Endothelial cell of umbilical vein (primary cell): ENCODE measurements at regions not wholly inside any gene's neighbourhood (a gene's known extent, or its start where the extent isn't known, plus 50 kb on each side); places are given as distances from the start of the nearest gene placed in this dataset.

Source experiments
- BruUV-seq: library from RNA; stranded (reverse); fragments of 400-500 nt; replicated peaks from 2 replicates; lab custom pipeline; 2021; lab: Mats Ljungman, UMichigan
- CTCF ChIA-PET: fragments of 300-600, 350-600 bp; sonication (Branson Sonifier 250); formaldehyde crosslinking; loops from one replicate; lab custom pipeline; 2021; ENCODE audit warnings: antibody characterized with exemption, inconsistent platforms; lab: Charles Lee
- POLR2A ChIA-PET: fragments of 300-600, 350-600 bp; sonication (Branson Sonifier 250); formaldehyde crosslinking; loops from one replicate; lab custom pipeline; 2021; ENCODE audit warnings: antibody characterized with exemption, inconsistent platforms; lab: Charles Lee
- DNase-seq: peaks from one replicate; pipeline ENCODE4 v3.0.0-alpha.2; 2011; ENCODE audit warnings: low read depth, low spot score
- FAIRE-seq: peaks from 2 replicates; lab custom pipeline; 2011; peaks lifted over from hg19 to GRCh38; lab: Jason Lieb, UNC
- H2AFZ ChIP-seq: 2 replicates; pipeline ENCODE4 v1.6.0; 2012; ENCODE audit warnings: low read depth, low read length, control low read depth, inconsistent platforms
- H3K27ac ChIP-seq: 2 replicates; pipeline ENCODE4 v1.5.1; 2011; ENCODE audit warnings: low read depth, mild to moderate bottlenecking, control low read depth, low read length, moderate library complexity; ENCODE audit not compliant: insufficient read depth
- H3K27me3 ChIP-seq, 2 experiments: 2 replicates each; pipeline versions ENCODE4 v1.6.0 to v1.6.1; 2011; ENCODE audit warnings: low read length in 2 of 2, mixed read lengths in 1 of 2; ENCODE audit not compliant: control insufficient read depth in 2 of 2, insufficient read depth in 2 of 2
- H3K36me3 ChIP-seq, 2 experiments: 2 replicates in 1 of 2; 3 replicates in 1 of 2; pipeline ENCODE4 v1.5.1; 2011; ENCODE audit warnings: low read length in 2 of 2, mild to moderate bottlenecking in 1 of 2, moderate library complexity in 1 of 2; ENCODE audit not compliant: control insufficient read depth in 2 of 2, insufficient read depth in 2 of 2; ENCODE audit errors: extremely low read depth in 1 of 2
- H3K4me1 ChIP-seq: 3 replicates; pipeline ENCODE4 v1.5.1; 2011; ENCODE audit warnings: mild to moderate bottlenecking, low read length; ENCODE audit not compliant: control insufficient read depth, insufficient read depth; ENCODE audit errors: extremely low read depth
- H3K4me2 ChIP-seq: 2 replicates; pipeline ENCODE4 v1.6.1; 2011; ENCODE audit warnings: low read length, control low read depth, mixed read lengths; ENCODE audit not compliant: insufficient read depth
- H3K4me3 ChIP-seq, 3 experiments: fragments of 200-600 bp in 1 of 3; sonication (generic), shearing (Covaris generic) in 1 of 3; replicated peaks in 1 of 3; 2 replicates each; pipeline ENCODE4 v1.5.1; 2011 to 2016; ENCODE audit warnings: control low read depth in 3 of 3, low read length in 3 of 3, mild to moderate bottlenecking in 2 of 3, inconsistent platforms in 1 of 3, low read depth in 1 of 3, moderate library complexity in 1 of 3; ENCODE audit not compliant: insufficient read depth in 1 of 3
- H3K79me2 ChIP-seq: 2 replicates; pipeline ENCODE4 v1.6.0; 2012; ENCODE audit warnings: low read length, inconsistent platforms; ENCODE audit not compliant: control insufficient read depth, insufficient read depth
- H3K9ac ChIP-seq: replicated peaks from 2 replicates; pipeline ENCODE3; 2011; ENCODE audit warnings: low read length, control low read depth; ENCODE audit not compliant: insufficient read depth; ENCODE audit errors: extremely low read depth
- H3K9me1 ChIP-seq: replicated peaks from 3 replicates; pipeline ENCODE4 v1.6.0; 2011; ENCODE audit warnings: mild to moderate bottlenecking, low read length; ENCODE audit not compliant: control insufficient read depth, insufficient read depth; ENCODE audit errors: extremely low read depth
- H3K9me3 ChIP-seq: replicated peaks from 2 replicates; pipeline ENCODE4 v1.5.1; 2012; ENCODE audit warnings: low read length, inconsistent platforms; ENCODE audit not compliant: control insufficient read depth, insufficient read depth
- H4K20me1 ChIP-seq: replicated peaks from 2 replicates; pipeline ENCODE3; 2011; ENCODE audit warnings: mild to moderate bottlenecking, low read length; ENCODE audit not compliant: control insufficient read depth, insufficient read depth; ENCODE audit errors: extremely low read depth
- FOS ChIP-seq: IDR thresholded peaks from 2 replicates; pipeline ENCODE4 v1.6.1; 2011; ENCODE audit warnings: mild to moderate bottlenecking, low read length, moderate library complexity, borderline replicate concordance; ENCODE audit not compliant: insufficient read depth
- JUN ChIP-seq: IDR thresholded peaks from 2 replicates; pipeline ENCODE4 v1.6.1; 2011; ENCODE audit warnings: borderline replicate concordance, low read depth; ENCODE audit not compliant: insufficient read length, insufficient read depth
- POLR2A ChIP-seq: IDR thresholded peaks from 2 replicates; pipeline ENCODE4 v1.6.1; 2012; ENCODE audit warnings: low read depth, mild to moderate bottlenecking, control low read depth, low read length
- POLR2AphosphoS5 ChIP-seq: IDR thresholded peaks from 2 replicates; pipeline ENCODE4 v1.6.1; 2012; ENCODE audit warnings: low read depth, mild to moderate bottlenecking, control low read depth, low read length, moderate library complexity; ENCODE audit not compliant: insufficient read depth
- dilution Hi-C: fragments of 300-500 bp; cut with MboI; formaldehyde crosslinking; loops from one replicate; pipeline ENCODE4 v1.15.0; 2019; ENCODE audit warnings: low sequenced_read_pairs; ENCODE audit not compliant: extremely low pct_ligation_motif_present
- intact Hi-C: fragments of 100-400 bp; cut with micrococcal nuclease; formaldehyde crosslinking; loops from one replicate; pipeline ENCODE4 v1.10.0; 2022
- TF ChIP-seq, protein P1 (sequence below), 2 donors: IDR thresholded peaks; 1 replicate in 1 of 2; 2 replicates in 1 of 2; pipeline ENCODE4 v1.5.1; 2011; ENCODE audit warnings: low read length in 2 of 2, mild to moderate bottlenecking in 2 of 2, moderate library complexity in 2 of 2, control low read depth in 1 of 2, inconsistent platforms in 1 of 2, low read depth in 1 of 2; ENCODE audit not compliant: insufficient read depth in 1 of 2; ENCODE audit errors: extremely low read depth in 1 of 2

GRCh38 chr2:56014046-56014730, 90.6 kb upstream of the EFEMP1 start:
- Histone ChIP-seq H3K36me3 (no peaks in the 10 kb centered on the region), H3K4me3 (no peak overlapping the region), H2AFZ (peak overlapping the region; percentile 68), H3K4me2 (no peak overlapping the region), H3K79me2 (no peaks in the 10 kb centered on the region), H3K27me3 (no peaks in the 10 kb centered on the region), H4K20me1 (no peaks in the 10 kb centered on the region), H3K27ac (peak overlapping the region; percentile 100), H3K4me1 (peaks cover 97% of the 10 kb centered on the region), H3K9me1 (no peaks in the 10 kb centered on the region), H3K9me3 (no peaks in the 10 kb centered on the region), H3K9ac (peak overlapping the region; percentile 86)
- TF ChIP-seq, protein P1, sequence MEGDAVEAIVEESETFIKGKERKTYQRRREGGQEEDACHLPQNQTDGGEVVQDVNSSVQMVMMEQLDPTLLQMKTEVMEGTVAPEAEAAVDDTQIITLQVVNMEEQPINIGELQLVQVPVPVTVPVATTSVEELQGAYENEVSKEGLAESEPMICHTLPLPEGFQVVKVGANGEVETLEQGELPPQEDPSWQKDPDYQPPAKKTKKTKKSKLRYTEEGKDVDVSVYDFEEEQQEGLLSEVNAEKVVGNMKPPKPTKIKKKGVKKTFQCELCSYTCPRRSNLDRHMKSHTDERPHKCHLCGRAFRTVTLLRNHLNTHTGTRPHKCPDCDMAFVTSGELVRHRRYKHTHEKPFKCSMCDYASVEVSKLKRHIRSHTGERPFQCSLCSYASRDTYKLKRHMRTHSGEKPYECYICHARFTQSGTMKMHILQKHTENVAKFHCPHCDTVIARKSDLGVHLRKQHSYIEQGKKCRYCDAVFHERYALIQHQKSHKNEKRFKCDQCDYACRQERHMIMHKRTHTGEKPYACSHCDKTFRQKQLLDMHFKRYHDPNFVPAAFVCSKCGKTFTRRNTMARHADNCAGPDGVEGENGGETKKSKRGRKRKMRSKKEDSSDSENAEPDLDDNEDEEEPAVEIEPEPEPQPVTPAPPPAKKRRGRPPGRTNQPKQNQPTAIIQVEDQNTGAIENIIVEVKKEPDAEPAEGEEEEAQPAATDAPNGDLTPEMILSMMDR (IDR thresholded peaks at IDR 0.05; ENCODE audit: extremely low read depth in 1 of 2, insufficient read depth in 1 of 2, low read depth in 1 of 2, low read length in 2 of 2): no peak
- TF ChIP-seq POLR2AphosphoS5 (no peak), JUN (no peak)
- ChIA-PET POLR2A (interaction anchor here (0.5 to 2.0 kb wide), 6 partner anchors 21 to 126 kb away, joined by 3 to 15 read pairs (median 6); partner anchors contain the start of gene EFEMP1), CTCF (interaction anchor here (0.6 to 2.8 kb wide), 7 partner anchors 21 to 169 kb away, joined by 3 to 15 read pairs (median 3); partner anchors contain the start of gene EFEMP1)
- DNase-seq: peak; percentile 55
- FAIRE-seq: no peak
- BruUV-seq: no TSS peak
- dilution Hi-C loops (no loop called here), intact Hi-C loops (no loop called here)

DNA sequence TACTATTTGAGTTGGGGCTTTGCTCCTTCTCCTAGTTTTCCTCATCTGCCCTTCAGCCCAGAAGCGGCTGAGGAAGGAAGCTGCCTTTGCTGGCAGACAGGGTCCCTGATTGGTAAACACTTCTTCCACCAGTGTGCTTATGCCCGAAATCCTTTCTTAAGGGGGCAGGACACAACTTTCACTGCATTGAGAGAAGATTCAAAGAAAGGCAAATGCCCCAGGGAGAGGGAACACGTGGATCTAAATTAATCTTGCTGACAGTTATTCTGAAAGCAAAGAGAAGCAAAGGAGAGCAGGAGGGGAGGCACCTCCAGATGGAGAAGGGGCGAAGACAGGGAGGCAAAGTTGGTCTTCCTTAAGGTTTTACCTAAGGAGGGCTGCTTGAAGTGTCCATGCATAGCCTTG, 92.1 kb upstream of the EFEMP1 start:
- Histone ChIP-seq H3K9me1 (no peaks in the 10 kb centered on the region), H3K36me3 (no peaks in the 10 kb centered on the region), H3K4me3 (no peak overlapping the region), H3K4me1 (peaks cover 83% of the 10 kb centered on the region), H3K27ac (peak overlapping the region; percentile 100), H3K4me2 (peak overlapping the region; percentile 48), H4K20me1 (no peaks in the 10 kb centered on the region), H3K9me3 (no peaks in the 10 kb centered on the region), H3K9ac (peak overlapping the region; percentile 54), H3K79me2 (no peaks in the 10 kb centered on the region), H2AFZ (peak overlapping the region; percentile 87), H3K27me3 (no peaks in the 10 kb centered on the region)
- intact Hi-C loops (no loop called here), dilution Hi-C loops (no loop called here)
- FAIRE-seq: peak; percentile 67
- ChIA-PET CTCF (interaction anchor here (1.0 to 1.2 kb wide), 4 partner anchors 50 to 244 kb away, joined by 3 to 9 read pairs (median 3); no protein-coding TSS in a partner anchor), POLR2A (interaction anchor here (0.9 kb wide), 1 partner anchor 93 kb away, joined by 3 read pairs; no protein-coding TSS in a partner anchor)
- DNase-seq: peak; percentile 79
- no TSS peak for BruUV-seq
- TF ChIP-seq FOS: no peak
- peak; percentile 56 for TF ChIP-seq POLR2A
